ENCODE measurements at regions not wholly inside any gene's neighbourhood (a gene's known extent, or its start where the extent isn't known, plus 50 kb on each side); places are given as distances from the start of the nearest gene placed in this dataset.
A peak's percentile ranks its signal among the peaks of the same experiment; 100 is the strongest.

DNA sequence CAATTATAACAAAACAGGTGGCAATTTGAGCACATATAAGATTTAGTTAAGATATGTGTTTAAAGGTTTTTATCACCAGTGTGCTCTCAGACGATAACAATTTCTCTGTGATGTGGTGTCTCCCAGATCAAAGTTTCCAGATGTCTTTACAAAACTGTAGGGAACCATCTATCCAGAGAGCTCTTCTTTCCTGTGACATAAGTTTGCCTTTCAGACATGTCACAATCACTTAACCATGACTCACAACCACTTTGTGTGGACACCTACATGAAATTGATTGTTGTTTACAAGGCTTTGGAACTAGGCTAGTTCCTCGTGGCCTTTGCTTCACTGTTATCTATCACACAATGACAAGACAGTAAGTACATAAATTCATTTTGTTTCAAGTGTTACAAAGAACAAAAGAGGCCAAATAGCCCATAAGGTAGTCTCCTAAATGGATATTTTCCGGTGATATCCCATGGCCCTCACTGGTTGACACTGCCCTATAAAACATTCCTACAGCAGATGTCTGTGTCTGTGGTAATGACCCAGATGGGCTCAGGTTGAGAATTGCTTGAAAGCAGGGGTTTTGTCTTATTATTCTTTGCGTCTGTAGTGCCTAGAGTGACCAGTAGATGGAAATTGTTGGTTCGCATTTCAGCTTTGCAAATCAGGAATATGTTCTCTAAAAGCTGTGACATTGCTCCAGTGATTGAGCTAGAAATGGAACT lies 297.8 kb upstream of the FAM241A start:
- Mint-ChIP-seq H3K27ac (ENCODE audit: unreplicated experiment) (no peak overlapping the region), H3K9me3 (ENCODE audit: unreplicated experiment) (no peaks in the 10 kb centered on the region), H3K4me1 (ENCODE audit: unreplicated experiment) (no peaks in the 10 kb centered on the region), H3K27me3 (ENCODE audit: unreplicated experiment) (no peaks in the 10 kb centered on the region), H3K4me3 (ENCODE audit: unreplicated experiment) (no peak overlapping the region), H3K36me3 (ENCODE audit: low read depth, unreplicated experiment) (no peaks in the 10 kb centered on the region)
- TF ChIP-seq, protein P1, sequence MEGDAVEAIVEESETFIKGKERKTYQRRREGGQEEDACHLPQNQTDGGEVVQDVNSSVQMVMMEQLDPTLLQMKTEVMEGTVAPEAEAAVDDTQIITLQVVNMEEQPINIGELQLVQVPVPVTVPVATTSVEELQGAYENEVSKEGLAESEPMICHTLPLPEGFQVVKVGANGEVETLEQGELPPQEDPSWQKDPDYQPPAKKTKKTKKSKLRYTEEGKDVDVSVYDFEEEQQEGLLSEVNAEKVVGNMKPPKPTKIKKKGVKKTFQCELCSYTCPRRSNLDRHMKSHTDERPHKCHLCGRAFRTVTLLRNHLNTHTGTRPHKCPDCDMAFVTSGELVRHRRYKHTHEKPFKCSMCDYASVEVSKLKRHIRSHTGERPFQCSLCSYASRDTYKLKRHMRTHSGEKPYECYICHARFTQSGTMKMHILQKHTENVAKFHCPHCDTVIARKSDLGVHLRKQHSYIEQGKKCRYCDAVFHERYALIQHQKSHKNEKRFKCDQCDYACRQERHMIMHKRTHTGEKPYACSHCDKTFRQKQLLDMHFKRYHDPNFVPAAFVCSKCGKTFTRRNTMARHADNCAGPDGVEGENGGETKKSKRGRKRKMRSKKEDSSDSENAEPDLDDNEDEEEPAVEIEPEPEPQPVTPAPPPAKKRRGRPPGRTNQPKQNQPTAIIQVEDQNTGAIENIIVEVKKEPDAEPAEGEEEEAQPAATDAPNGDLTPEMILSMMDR (IDR thresholded peaks at IDR 0.05; ENCODE audit: unreplicated experiment): peak; percentile 73
- DNase-seq (ENCODE audit: low spot score): no peak

DNA sequence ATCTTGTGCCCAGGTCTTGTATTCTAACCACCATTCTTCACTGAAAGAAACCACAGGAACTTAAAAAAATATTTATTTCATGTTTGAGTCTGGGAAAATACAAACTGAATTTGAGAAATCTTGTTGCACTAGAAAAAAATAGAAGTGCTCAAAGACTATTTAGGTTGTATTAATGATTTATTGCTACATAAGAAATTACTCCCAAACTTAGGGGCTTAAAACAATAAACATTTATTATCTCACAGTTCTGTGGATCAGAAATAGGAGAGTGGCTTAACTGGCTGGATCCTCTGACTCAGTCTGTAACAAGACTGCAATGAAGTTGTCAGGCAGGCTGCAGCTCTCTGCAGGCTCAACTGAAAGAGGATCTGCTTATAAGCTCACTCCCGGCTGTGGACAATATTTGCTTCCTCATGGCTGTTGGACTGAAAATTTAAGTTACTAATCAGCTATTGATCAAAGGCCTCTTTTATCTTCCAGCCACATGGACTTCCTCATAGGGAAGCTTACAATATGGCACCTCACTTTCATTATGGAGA lies 295.4 kb upstream of the FAM241A start:
- no peaks in the 10 kb centered on the region for H3K9me3 Mint-ChIP-seq (ENCODE audit: unreplicated experiment)
- no peak overlapping the region for H3K27ac Mint-ChIP-seq (ENCODE audit: unreplicated experiment)
- no peaks in the 10 kb centered on the region for H3K27me3 Mint-ChIP-seq (ENCODE audit: unreplicated experiment)
- TF ChIP-seq, protein P1 (IDR thresholded peaks at IDR 0.05; ENCODE audit: unreplicated experiment): no peak
- H3K4me1 Mint-ChIP-seq (ENCODE audit: unreplicated experiment): no peaks in the 10 kb centered on the region
- no peaks in the 10 kb centered on the region for H3K36me3 Mint-ChIP-seq (ENCODE audit: low read depth, unreplicated experiment)
- DNase-seq (ENCODE audit: low spot score): no peak
- no peak overlapping the region for H3K4me3 Mint-ChIP-seq (ENCODE audit: unreplicated experiment)

DNA sequence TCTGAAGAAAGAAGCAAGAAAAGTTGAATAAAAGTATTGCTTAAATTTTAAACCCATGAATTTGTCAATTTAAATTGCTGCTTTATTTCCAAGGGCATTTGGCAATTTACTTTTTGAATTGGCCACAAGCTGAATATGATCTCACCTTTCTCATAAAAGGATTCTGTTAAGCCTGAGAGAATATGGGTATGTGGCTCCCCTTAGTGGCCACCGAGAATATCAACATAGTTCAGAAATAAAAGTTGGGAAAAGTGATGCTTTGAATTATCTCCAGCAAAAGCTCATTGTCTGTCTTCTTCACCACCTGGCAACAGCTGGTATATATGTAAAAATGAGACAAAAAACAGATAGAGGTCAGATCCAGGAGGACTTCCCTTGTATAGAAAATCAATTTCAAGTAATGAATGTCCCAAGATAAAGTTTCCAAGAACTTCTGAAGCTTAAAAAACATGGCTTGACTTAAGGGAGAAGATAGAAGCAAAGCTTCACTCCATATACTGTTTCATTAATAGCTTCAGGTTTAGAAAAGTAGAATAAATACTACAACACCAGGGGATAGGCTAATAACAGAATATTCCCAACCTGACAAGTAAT lies 290.7 kb upstream of the FAM241A start:
- no peaks in the 10 kb centered on the region for H3K4me1 Mint-ChIP-seq (ENCODE audit: unreplicated experiment)
- TF ChIP-seq, protein P1 (IDR thresholded peaks at IDR 0.05; ENCODE audit: unreplicated experiment): peak; percentile 86

DNA sequence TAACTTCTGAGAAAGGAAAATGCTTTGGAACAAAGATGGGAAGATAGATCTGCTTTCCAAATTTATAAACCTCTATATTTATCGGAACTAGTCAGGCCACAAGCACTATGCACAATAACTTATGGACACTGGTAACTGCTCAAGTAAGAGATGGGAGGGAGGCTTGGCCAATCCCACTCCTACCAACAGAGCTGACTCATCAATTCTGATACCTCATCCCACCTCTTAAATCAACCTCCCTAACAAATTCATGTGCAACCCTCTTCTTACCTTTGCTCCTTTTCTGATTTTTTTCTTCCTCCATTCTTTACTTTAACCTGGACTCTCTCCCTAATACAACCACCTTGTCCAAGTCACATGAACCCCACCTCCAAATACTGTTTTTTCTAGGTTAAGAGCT lies 289.9 kb upstream of the FAM241A start:
- no peak for DNase-seq (ENCODE audit: low spot score)

More for the DNA sequence above, 290.7 kb upstream of the FAM241A start:
- DNase-seq (ENCODE audit: low spot score): peak; percentile 46
- no peak overlapping the region for H3K27ac Mint-ChIP-seq (ENCODE audit: unreplicated experiment)
- H3K4me3 Mint-ChIP-seq (ENCODE audit: unreplicated experiment): no peak overlapping the region
- H3K27me3 Mint-ChIP-seq (ENCODE audit: unreplicated experiment): no peaks in the 10 kb centered on the region
- no peaks in the 10 kb centered on the region for H3K9me3 Mint-ChIP-seq (ENCODE audit: unreplicated experiment)
- no peaks in the 10 kb centered on the region for H3K36me3 Mint-ChIP-seq (ENCODE audit: low read depth, unreplicated experiment)

More for the DNA sequence above, 289.9 kb upstream of the FAM241A start:
- no peaks in the 10 kb centered on the region for H3K27me3 Mint-ChIP-seq (ENCODE audit: unreplicated experiment)
- H3K9me3 Mint-ChIP-seq (ENCODE audit: unreplicated experiment): no peaks in the 10 kb centered on the region
- TF ChIP-seq, protein P1 (IDR thresholded peaks at IDR 0.05; ENCODE audit: unreplicated experiment): no peak
- no peak overlapping the region for H3K27ac Mint-ChIP-seq (ENCODE audit: unreplicated experiment)
- no peak overlapping the region for H3K4me3 Mint-ChIP-seq (ENCODE audit: unreplicated experiment)
- H3K4me1 Mint-ChIP-seq (ENCODE audit: unreplicated experiment): no peaks in the 10 kb centered on the region
- H3K36me3 Mint-ChIP-seq (ENCODE audit: low read depth, unreplicated experiment): no peaks in the 10 kb centered on the region
